ENCODE measurements at regions not wholly inside any gene's neighbourhood (a gene's known extent, or its start where the extent isn't known, plus 50 kb on each side); places are given as distances from the start of the nearest gene placed in this dataset.
"Not testable (repeated sequence)": the region's sequence is repeated elsewhere in the genome, so short reads cannot be mapped to it uniquely, and the experiment has no call there.

DNA sequence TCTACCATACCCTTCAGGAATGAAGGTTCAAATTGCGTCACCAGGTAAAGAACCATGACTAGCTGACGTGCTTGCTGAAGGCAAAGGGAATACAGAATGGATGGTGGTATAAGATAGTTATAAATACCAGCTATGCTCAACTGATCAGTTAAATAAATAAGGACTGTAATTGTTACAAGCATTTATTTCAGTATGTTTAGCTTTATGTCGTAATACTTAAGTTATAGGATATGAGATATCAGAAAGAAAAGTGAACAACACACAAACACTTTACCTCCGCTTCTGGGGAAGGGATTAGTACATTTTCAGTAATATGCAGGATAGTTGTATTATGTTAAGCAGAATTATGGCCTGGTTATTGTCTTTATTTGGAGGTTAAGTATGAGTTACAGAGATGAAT is 416.1 kb downstream of the BTG1 start:
- no peak overlapping the region for H3K27ac ChIP-seq
- no peak for TF ChIP-seq ZFX (IDR thresholded peaks at IDR 0.05)
- TF ChIP-seq, protein P1, sequence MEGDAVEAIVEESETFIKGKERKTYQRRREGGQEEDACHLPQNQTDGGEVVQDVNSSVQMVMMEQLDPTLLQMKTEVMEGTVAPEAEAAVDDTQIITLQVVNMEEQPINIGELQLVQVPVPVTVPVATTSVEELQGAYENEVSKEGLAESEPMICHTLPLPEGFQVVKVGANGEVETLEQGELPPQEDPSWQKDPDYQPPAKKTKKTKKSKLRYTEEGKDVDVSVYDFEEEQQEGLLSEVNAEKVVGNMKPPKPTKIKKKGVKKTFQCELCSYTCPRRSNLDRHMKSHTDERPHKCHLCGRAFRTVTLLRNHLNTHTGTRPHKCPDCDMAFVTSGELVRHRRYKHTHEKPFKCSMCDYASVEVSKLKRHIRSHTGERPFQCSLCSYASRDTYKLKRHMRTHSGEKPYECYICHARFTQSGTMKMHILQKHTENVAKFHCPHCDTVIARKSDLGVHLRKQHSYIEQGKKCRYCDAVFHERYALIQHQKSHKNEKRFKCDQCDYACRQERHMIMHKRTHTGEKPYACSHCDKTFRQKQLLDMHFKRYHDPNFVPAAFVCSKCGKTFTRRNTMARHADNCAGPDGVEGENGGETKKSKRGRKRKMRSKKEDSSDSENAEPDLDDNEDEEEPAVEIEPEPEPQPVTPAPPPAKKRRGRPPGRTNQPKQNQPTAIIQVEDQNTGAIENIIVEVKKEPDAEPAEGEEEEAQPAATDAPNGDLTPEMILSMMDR (conservative IDR thresholded peaks at IDR 0.05) = no peak

DNA sequence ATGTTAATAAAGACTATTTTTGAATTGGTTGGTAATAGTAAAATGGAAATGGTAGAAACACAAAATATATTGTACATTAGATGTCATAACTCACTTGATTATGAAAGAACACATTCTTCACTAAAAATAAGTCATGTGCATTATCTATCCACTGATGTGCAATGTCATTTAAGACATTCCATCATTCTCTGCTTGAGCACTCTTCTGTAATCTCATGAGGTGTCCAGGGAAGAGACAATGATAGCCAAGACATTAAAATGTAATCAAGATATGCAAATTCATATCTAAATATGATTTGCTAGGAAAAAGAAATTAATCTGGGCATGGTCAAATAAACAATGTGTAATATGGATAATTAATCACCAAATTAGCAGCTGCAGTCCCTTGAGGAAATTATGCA is 422.5 kb downstream of the BTG1 start:
- TF ChIP-seq, protein P1 (conservative IDR thresholded peaks at IDR 0.05) = no peak
- TF ChIP-seq ZFX (IDR thresholded peaks at IDR 0.05) = no peak

DNA sequence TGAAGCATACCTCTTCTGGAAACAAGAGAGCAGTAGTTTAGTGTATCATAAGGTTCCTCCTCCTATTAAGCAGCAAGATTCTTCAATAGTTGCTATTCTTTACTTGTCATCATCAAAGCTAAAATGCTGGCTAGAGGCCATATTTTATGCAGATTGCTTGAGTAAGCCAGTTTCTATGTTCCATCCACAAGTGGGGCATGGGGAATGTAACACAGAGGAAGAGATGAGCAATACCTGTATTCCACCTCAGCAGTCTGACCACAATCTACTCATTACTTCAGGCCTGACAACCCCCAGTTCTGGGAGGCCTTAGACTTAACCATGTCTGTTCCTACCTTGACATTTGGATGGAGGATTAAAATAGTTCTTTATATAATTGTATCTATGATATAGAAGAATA is 423.6 kb downstream of the BTG1 start:
- no peak for TF ChIP-seq ZFX (IDR thresholded peaks at IDR 0.05)
- TF ChIP-seq, protein P1 (conservative IDR thresholded peaks at IDR 0.05) = no peak
- H3K27ac ChIP-seq = no peak overlapping the region

More for the DNA sequence above, 422.5 kb downstream of the BTG1 start:
- no peak overlapping the region for H3K27ac ChIP-seq

DNA sequence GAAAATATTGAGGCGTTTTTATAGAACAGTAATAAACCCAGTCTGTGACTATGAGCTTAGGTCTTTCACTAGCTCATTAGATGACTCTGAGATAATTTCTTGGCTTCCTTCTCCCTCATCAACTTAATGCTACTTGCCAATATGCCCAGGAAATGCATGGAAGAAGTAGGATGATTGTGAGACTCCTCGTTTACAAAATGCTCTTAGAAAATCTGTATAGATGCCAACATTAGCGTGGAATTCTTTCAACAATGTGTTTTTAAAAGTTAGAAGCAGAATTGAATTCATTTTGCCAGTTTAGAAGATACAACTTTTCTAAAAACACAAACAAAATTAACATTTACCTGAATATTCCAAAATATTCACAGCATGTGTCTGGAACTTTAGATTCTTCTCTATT is 424.6 kb downstream of the BTG1 start:
- no peak for TF ChIP-seq ZFX (IDR thresholded peaks at IDR 0.05)
- TF ChIP-seq, protein P1 (conservative IDR thresholded peaks at IDR 0.05) = no peak
- no peak overlapping the region for H3K27ac ChIP-seq

DNA sequence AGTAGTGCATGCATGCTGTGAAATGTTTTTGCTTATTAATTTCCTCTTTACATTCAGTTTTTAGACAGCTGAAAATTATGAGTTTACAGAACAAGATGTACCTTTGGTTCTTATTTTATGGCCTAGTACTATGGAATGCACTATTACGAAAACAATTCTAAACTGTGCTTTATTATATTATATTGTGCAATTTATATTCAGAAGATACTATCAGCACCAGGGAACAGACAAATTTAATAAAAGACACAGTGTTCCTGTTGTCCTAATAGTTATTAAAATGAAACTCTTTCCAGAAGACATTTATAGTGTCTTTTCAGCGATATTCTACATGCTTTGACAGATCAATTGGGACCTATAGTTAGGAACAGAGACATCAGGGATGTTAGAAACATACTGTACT is 427.3 kb downstream of the BTG1 start:
- TF ChIP-seq, protein P1 (conservative IDR thresholded peaks at IDR 0.05) = no peak
- no peak for TF ChIP-seq ZFX (IDR thresholded peaks at IDR 0.05)
- H3K27ac ChIP-seq = no peak overlapping the region

DNA sequence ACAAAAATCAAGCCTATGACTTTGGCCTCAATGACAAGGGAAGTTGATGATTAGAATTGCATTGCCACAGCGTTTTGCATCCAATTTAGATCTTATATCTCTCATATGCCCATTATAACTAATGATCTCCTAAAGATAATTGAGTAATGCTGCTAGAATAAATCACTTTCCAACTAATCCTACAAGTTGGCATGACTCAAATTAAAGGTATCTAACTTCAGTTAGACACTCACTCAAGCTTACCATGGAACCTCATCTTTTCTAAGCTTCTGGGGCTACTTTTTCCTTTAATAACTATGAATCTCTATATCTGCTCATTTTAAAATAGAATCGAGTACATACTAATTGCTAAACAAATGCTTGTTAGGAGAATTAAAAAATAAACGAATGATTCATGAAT is 427.8 kb downstream of the BTG1 start:
- H3K27ac ChIP-seq = no peak overlapping the region
- TF ChIP-seq, protein P1 (conservative IDR thresholded peaks at IDR 0.05) = no peak
- TF ChIP-seq ZFX (IDR thresholded peaks at IDR 0.05) = no peak

DNA sequence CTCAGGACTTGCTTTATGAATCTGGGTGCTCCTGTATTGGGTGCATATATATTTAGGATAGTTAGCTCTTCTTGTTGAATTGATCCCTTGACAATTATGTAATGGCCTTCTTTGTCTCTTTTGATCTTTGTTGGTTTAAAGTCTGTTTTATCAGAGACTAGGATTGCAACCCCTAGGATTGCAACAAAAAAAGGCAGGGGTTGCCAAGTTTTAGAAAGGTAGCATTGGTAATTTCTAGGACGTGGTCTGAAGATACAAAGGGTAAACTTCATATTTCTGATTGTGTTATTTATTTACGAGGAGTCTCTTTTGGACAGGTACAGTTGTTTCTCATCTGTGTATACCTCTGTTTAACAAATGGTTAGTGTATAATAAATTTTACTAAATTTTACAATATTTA is 433.7 kb downstream of the BTG1 start:
- not testable (repeated sequence) for H3K27ac ChIP-seq

DNA sequence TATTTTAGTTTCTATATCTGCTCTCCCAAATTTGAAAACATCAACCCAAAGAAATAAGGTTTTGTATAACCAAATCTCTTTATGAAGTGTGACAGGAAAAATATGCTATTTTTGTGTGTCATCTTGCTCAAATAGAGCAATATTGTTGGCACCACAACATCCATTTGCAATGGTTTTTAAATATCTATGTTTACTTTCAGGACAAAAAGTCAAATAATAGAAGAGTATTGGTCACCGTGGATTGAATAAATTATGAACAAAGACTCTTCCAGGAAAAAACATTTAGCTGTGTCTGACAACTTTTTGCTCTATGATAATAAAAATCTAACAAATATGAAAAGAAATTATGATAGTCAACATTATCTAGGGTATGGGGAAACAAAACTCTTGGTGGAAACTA is 439.2 kb downstream of the BTG1 start:
- H3K27ac ChIP-seq = no peak overlapping the region
- TF ChIP-seq ZFX (IDR thresholded peaks at IDR 0.05) = no peak
- TF ChIP-seq, protein P1 (conservative IDR thresholded peaks at IDR 0.05) = no peak
